ENCODE measurements at regions not wholly inside any gene's neighbourhood (a gene's known extent, or its start where the extent isn't known, plus 50 kb on each side); places are given as distances from the start of the nearest gene placed in this dataset.
"Not testable (repeated sequence)": the region's sequence is repeated elsewhere in the genome, so short reads cannot be mapped to it uniquely, and the experiment has no call there.

DNA sequence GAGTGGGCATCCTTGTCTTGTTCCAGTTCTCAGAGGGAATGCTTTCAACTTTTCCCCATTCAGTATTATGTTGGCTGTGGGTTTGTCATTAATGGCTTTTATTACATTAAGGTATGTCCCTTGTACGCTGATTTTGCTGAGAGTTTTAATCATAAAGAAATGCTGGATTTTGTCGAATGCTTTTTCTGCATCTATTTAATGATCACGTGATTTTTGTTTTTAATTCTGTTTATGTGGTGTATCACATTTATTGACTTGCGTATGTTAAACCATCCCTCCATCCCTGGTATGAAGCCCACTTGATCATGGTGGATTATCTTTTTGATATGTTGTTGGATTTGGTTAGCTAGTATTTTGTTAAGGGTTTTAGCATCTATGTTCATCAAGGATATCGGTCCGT is 266.9 kb upstream of the DIPK2B start:
- not testable (repeated sequence) for TF ChIP-seq CHD2 (IDR thresholded peaks at IDR 0.05; ENCODE audit: low read depth, low read length); FOXM1 (IDR thresholded peaks at IDR 0.05; ENCODE audit: low read depth); FOXM1 (CRISPR knock-in tag; IDR thresholded peaks at IDR 0.05; ENCODE audit: low read depth); FOSL1 (tag; conservative IDR thresholded peaks at IDR 0.05); ZBTB8A (IDR thresholded peaks at IDR 0.05; ENCODE audit: partially characterized antibody); ZNF23 (CRISPR knock-in tag; IDR thresholded peaks at IDR 0.05)
- TF ChIP-seq, protein P1, sequence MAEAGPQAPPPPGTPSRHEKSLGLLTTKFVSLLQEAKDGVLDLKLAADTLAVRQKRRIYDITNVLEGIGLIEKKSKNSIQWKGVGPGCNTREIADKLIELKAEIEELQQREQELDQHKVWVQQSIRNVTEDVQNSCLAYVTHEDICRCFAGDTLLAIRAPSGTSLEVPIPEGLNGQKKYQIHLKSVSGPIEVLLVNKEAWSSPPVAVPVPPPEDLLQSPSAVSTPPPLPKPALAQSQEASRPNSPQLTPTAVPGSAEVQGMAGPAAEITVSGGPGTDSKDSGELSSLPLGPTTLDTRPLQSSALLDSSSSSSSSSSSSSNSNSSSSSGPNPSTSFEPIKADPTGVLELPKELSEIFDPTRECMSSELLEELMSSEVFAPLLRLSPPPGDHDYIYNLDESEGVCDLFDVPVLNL (CRISPR knock-in tag; IDR thresholded peaks at IDR 0.05; ENCODE audit: low read depth) = not testable (repeated sequence)
- TF ChIP-seq, protein P2, sequence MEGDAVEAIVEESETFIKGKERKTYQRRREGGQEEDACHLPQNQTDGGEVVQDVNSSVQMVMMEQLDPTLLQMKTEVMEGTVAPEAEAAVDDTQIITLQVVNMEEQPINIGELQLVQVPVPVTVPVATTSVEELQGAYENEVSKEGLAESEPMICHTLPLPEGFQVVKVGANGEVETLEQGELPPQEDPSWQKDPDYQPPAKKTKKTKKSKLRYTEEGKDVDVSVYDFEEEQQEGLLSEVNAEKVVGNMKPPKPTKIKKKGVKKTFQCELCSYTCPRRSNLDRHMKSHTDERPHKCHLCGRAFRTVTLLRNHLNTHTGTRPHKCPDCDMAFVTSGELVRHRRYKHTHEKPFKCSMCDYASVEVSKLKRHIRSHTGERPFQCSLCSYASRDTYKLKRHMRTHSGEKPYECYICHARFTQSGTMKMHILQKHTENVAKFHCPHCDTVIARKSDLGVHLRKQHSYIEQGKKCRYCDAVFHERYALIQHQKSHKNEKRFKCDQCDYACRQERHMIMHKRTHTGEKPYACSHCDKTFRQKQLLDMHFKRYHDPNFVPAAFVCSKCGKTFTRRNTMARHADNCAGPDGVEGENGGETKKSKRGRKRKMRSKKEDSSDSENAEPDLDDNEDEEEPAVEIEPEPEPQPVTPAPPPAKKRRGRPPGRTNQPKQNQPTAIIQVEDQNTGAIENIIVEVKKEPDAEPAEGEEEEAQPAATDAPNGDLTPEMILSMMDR (IDR thresholded peaks at IDR 0.05 in 2 of 3, conservative IDR thresholded peaks at IDR 0.05 in 1 of 3; ENCODE audit: insufficient read depth in 2 of 3, low read depth in 1 of 3, low read length in 3 of 3) = not testable (repeated sequence)
